K562 (cell line): ENCODE measurements at regions not wholly inside any gene's neighbourhood (a gene's known extent, or its start where the extent isn't known, plus 50 kb on each side); places are given as distances from the start of the nearest gene placed in this dataset.

Experiments
- ATAC-seq: fragments of 200-7000 bp; cut with Tn5 transposase; 3 replicates; pipeline ENCODE4 v1.9.1; 2020; ENCODE audit warnings: moderate library complexity
- BruUV-seq: library from RNA; stranded (reverse); fragments of 400-500 nt; replicated peaks from 2 replicates; lab custom pipeline; 2021; lab: Mats Ljungman, UMichigan
- CTCF ChIA-PET: fragments of 300-600 bp; formaldehyde crosslinking; extraction: SDS; loops from one replicate; lab custom pipeline; 2021; ENCODE audit warnings: low intra/inter-chr PET ratio; lab: Yijun Ruan, JAX
- POLR2A ChIA-PET: fragments of 300-600, 350-650 bp; sonication (Branson Sonifier 250); formaldehyde crosslinking; extraction: SDS; loops from one replicate; lab custom pipeline; 2021; ENCODE audit warnings: antibody characterized with exemption, inconsistent platforms; lab: Yijun Ruan, JAX
- DNase-seq, 4 experiments: peaks; one replicate each; pipeline versions ENCODE4 v3.0.0 to v3.0.0-alpha.2; 2011 to 2018; ENCODE audit warnings: low spot score in 3 of 4, mixed read lengths in 3 of 4; ENCODE audit errors: extremely low read depth in 1 of 4
- FAIRE-seq: peaks from 2 replicates; lab custom pipeline; 2011; peaks lifted over from hg19 to GRCh38; lab: Jason Lieb, UNC
- H2AFZ ChIP-seq: 2 replicates; pipeline ENCODE4 v1.6.0; 2011; ENCODE audit warnings: low read depth, low read length, control low read depth, inconsistent platforms
- H3K27ac ChIP-seq: fragments of 200-600 bp; 3 replicates; pipeline ENCODE4 v1.8.0; 2011; ENCODE audit warnings: low read depth, mild to moderate bottlenecking, control low read depth, inconsistent platforms, low read length, moderate library complexity, mixed read lengths; ENCODE audit errors: extremely low read depth
- H3K27me3 ChIP-seq, 2 experiments: fragments of 300-600 bp in 1 of 2; 2 replicates in 1 of 2; 3 replicates in 1 of 2; pipeline versions ENCODE4 v1.6.0 to v1.8.0; 2011; ENCODE audit warnings: inconsistent platforms in 2 of 2, low read length in 2 of 2, mild to moderate bottlenecking in 1 of 2, mixed read lengths in 1 of 2, moderate library complexity in 1 of 2; ENCODE audit not compliant: control insufficient read depth in 2 of 2, insufficient read depth in 2 of 2
- H3K36me3 ChIP-seq: fragments of 300-600 bp; 3 replicates; pipeline ENCODE4 v1.8.0; 2011; ENCODE audit warnings: mild to moderate bottlenecking, low read length, inconsistent platforms; ENCODE audit not compliant: control insufficient read depth, insufficient read depth
- H3K4me1 ChIP-seq, 2 experiments: fragments of 200-600 bp in 1 of 2; replicated peaks in 1 of 2; 2 replicates in 1 of 2; 3 replicates in 1 of 2; pipeline versions ENCODE4 v1.5.1 to v1.8.0; 2011; ENCODE audit warnings: inconsistent platforms in 2 of 2, low read length in 2 of 2, mild to moderate bottlenecking in 1 of 2, mixed read lengths in 1 of 2, moderate library complexity in 1 of 2; ENCODE audit not compliant: control insufficient read depth in 2 of 2, insufficient read depth in 2 of 2
- H3K4me2 ChIP-seq: 2 replicates; pipeline ENCODE4 v1.6.1; 2011; ENCODE audit warnings: low read length, control low read depth, inconsistent platforms, mixed read lengths; ENCODE audit not compliant: insufficient read depth
- H3K4me3 ChIP-seq: fragments of 200-600 bp; sonication (generic), shearing (Covaris generic); 2 replicates; pipeline ENCODE4 v1.5.1; 2016; ENCODE audit warnings: control low read depth, inconsistent platforms
- H3K79me2 ChIP-seq: fragments of 200-600 bp; 3 replicates; pipeline ENCODE4 v1.8.0; 2011; ENCODE audit warnings: low read length, inconsistent platforms; ENCODE audit not compliant: control insufficient read depth, insufficient read depth
- H3K9ac ChIP-seq, 2 experiments: 2 replicates each; pipeline versions ENCODE4 v1.6.0 to v1.6.1; 2011; ENCODE audit warnings: low read depth in 2 of 2, low read length in 2 of 2, control low read depth in 1 of 2, inconsistent platforms in 1 of 2, mild to moderate bottlenecking in 1 of 2, mixed read lengths in 1 of 2; ENCODE audit not compliant: insufficient read depth in 1 of 2
- H3K9me1 ChIP-seq: one replicate; pipeline ENCODE4 v1.6.0; 2011; ENCODE audit warnings: inconsistent platforms, mild to moderate bottlenecking, low read length, moderate library complexity; ENCODE audit not compliant: control insufficient read depth, insufficient read depth
- H3K9me3 ChIP-seq: replicated peaks from 2 replicates; pipeline ENCODE4 v1.5.1; 2011; ENCODE audit warnings: low read depth, low read length, inconsistent platforms; ENCODE audit not compliant: control insufficient read depth, insufficient read depth
- H4K20me1 ChIP-seq: replicated peaks from 2 replicates; pipeline ENCODE4 v1.6.1; 2011; ENCODE audit warnings: low read length, inconsistent platforms, mixed read lengths; ENCODE audit not compliant: control insufficient read depth, insufficient read depth
- BRD4 ChIP-seq: fragments of 200-600 bp; sonication (generic); IDR thresholded peaks from 2 replicates; pipeline ENCODE4 v1.6.1; 2017; ENCODE audit warnings: inconsistent platforms
- DDX20 ChIP-seq: fragments of 450-650 bp; IDR thresholded peaks from 2 replicates; pipeline ENCODE4 v1.6.1; 2016; ENCODE audit warnings: missing genetic modification characterization, low read depth, mild to moderate bottlenecking, missing compliant biosample characterization, moderate library complexity
- HDAC6 ChIP-seq: IDR thresholded peaks from 2 replicates; pipeline ENCODE4 v1.6.1; 2012; ENCODE audit warnings: low read depth, mild to moderate bottlenecking, control low read depth, inconsistent platforms, low read length, moderate library complexity
- TARDBP ChIP-seq: fragments of 450-650 bp; IDR thresholded peaks from 2 replicates; pipeline ENCODE4 v1.6.1; 2016
- ZC3H8 ChIP-seq: fragments of 450-650 bp; IDR thresholded peaks from 2 replicates; pipeline ENCODE4 v1.6.1; 2017
- ZNF253 ChIP-seq: fragments of 250-450 bp; sonication (Bioruptor Pico); conservative IDR thresholded peaks from 2 replicates; pipeline ENCODE4 v1.6.1; 2021; ENCODE audit warnings: mild to moderate bottlenecking
- ZNF274 ChIP-seq: IDR thresholded peaks from 2 replicates; pipeline ENCODE4 v1.6.1; 2011; ENCODE audit warnings: low read depth, mild to moderate bottlenecking, low read length, moderate library complexity, borderline replicate concordance
- ZNF311 ChIP-seq: fragments of 250-450 bp; sonication (Bioruptor Pico); IDR thresholded peaks from 2 replicates; pipeline ENCODE4 v1.4.0; 2020; ENCODE audit warnings: mild to moderate bottlenecking, moderate library complexity
- WGBS: fragments of 100-300 bp; shearing (Covaris generic); methylation state at CpG from one replicate; pipeline ENCODE4 v1.1.6; 2016; ENCODE audit warnings: low coverage, mixed read lengths; ENCODE audit not compliant: insufficient coverage; ENCODE audit errors: missing lambda C conversion rate; 5-methylcytosine and 5-hydroxymethylcytosine counted together
- in situ Hi-C: fragments of 300-500 bp; cut with MboI; formaldehyde crosslinking; loops from 4 replicates; pipeline ENCODE4 v1.15.0; 2018; ENCODE audit warnings: inconsistent platforms, mixed read lengths
- intact Hi-C: fragments of 100-400 bp; cut with micrococcal nuclease; formaldehyde crosslinking; loops from 2 replicates; pipeline ENCODE4 v1.14.2; 2022
- TF ChIP-seq, protein P1 (sequence below): fragments of 250-450 bp; sonication (Bioruptor Pico); IDR thresholded peaks from 2 replicates; pipeline ENCODE4 v1.9.0; 2021; ENCODE audit warnings: mild to moderate bottlenecking

DNA sequence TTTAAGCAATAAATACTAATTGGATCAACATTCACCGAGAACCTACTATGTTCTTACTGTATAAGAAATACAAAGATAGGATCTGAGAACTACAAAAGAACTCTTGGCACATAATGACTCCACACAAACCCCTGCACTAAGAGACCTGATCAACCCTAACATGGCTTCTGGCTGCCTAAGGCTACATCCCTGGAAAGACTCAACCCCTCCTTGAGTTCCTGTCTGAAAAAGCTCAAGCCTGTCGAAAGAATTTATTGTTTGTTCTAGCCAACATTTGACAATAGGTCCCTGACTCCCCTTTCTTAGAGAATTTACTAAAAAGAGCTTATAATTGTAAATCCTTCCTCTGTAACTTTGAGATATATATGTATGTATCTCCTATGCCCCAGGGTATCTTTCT, 125.3 kb upstream of the SGCE start:
- no peak overlapping the region for H3K4me3 ChIP-seq
- H3K9ac ChIP-seq = no peak overlapping the region
- FAIRE-seq = no peak
- in situ Hi-C loops (no loop called here), intact Hi-C loops (no loop called here)
- H3K36me3 ChIP-seq = no peaks in the 10 kb centered on the region
- ChIA-PET POLR2A (no interaction called here), CTCF (no interaction called here)
- H3K27ac ChIP-seq = no peak overlapping the region
- no peak overlapping the region for H2AFZ ChIP-seq
- H3K4me2 ChIP-seq = no peak overlapping the region
- no peaks in the 10 kb centered on the region for H3K9me3 ChIP-seq
- ATAC-seq = no peak
- WGBS = 0% methylated on average over 2 of the region's 2 CpGs
- H3K9me1 ChIP-seq = no peaks in the 10 kb centered on the region
- H3K27me3 ChIP-seq = no peaks in the 10 kb centered on the region
- H4K20me1 ChIP-seq = no peaks in the 10 kb centered on the region
- no peaks in the 10 kb centered on the region for H3K79me2 ChIP-seq
- DNase-seq = no peak
- no peak for TF ChIP-seq ZNF311 (CRISPR knock-in tag)
- TF ChIP-seq HDAC6 = no peak
- no peak for TF ChIP-seq BRD4
- no peak for TF ChIP-seq ZNF253 (CRISPR knock-in tag)
- TF ChIP-seq, protein P1, sequence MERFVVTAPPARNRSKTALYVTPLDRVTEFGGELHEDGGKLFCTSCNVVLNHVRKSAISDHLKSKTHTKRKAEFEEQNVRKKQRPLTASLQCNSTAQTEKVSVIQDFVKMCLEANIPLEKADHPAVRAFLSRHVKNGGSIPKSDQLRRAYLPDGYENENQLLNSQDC (CRISPR knock-in tag) = no peak
- no peak for TF ChIP-seq ZNF274
- TF ChIP-seq ZC3H8 = no peak
- TF ChIP-seq TARDBP = no peak
- TF ChIP-seq DDX20 (tag) = no peak
- H3K4me1 ChIP-seq = no peaks in the 10 kb centered on the region
- BruUV-seq = no TSS peak
